OCI-LY1 (cell line): ENCODE measurements at regions not wholly inside any gene's neighbourhood (a gene's known extent, or its start where the extent isn't known, plus 50 kb on each side); places are given as distances from the start of the nearest gene placed in this dataset.

Source experiments
- EZH2 ChIP-seq: fragments of 200-600 bp; sonication (generic), shearing (Covaris generic); IDR thresholded peaks from 2 replicates; pipeline ENCODE4 v1.8.0; 2017; ENCODE audit warnings: borderline replicate concordance, mixed run types, mild to moderate bottlenecking, antibody characterized with exemption, low read length, moderate library complexity, mixed read lengths
- TF ChIP-seq, protein P1 (sequence below): fragments of 200-600 bp; sonication (generic), shearing (Covaris generic); IDR thresholded peaks from 2 replicates; pipeline ENCODE4 v1.5.1; 2017; ENCODE audit warnings: mild to moderate bottlenecking, antibody characterized with exemption, low read length, moderate library complexity, mixed read lengths

DNA sequence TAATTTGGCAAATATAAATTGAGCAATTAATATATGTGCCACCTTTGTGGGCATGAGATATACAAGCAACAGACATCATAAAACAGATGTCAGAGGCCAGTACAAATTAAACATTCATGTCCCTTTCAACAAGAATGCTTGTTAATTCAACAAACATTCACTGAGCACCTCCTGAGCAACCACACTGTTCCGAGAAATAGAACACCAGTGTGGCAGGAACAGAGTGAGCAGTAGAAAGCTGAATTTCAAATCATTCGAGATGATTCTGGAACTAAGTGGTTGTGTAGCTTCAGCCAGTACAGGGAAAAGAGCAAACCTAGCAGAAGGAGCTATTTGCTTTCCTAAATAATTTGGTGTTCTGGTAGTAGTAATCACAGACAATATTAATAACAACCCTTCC is 227.7 kb downstream of the CBLN4 start:
- TF ChIP-seq EZH2, result no peak
- TF ChIP-seq, protein P1, sequence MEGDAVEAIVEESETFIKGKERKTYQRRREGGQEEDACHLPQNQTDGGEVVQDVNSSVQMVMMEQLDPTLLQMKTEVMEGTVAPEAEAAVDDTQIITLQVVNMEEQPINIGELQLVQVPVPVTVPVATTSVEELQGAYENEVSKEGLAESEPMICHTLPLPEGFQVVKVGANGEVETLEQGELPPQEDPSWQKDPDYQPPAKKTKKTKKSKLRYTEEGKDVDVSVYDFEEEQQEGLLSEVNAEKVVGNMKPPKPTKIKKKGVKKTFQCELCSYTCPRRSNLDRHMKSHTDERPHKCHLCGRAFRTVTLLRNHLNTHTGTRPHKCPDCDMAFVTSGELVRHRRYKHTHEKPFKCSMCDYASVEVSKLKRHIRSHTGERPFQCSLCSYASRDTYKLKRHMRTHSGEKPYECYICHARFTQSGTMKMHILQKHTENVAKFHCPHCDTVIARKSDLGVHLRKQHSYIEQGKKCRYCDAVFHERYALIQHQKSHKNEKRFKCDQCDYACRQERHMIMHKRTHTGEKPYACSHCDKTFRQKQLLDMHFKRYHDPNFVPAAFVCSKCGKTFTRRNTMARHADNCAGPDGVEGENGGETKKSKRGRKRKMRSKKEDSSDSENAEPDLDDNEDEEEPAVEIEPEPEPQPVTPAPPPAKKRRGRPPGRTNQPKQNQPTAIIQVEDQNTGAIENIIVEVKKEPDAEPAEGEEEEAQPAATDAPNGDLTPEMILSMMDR, result no peak
